ENCODE measurements at regions not wholly inside any gene's neighbourhood (a gene's known extent, or its start where the extent isn't known, plus 50 kb on each side); places are given as distances from the start of the nearest gene placed in this dataset.

DNA sequence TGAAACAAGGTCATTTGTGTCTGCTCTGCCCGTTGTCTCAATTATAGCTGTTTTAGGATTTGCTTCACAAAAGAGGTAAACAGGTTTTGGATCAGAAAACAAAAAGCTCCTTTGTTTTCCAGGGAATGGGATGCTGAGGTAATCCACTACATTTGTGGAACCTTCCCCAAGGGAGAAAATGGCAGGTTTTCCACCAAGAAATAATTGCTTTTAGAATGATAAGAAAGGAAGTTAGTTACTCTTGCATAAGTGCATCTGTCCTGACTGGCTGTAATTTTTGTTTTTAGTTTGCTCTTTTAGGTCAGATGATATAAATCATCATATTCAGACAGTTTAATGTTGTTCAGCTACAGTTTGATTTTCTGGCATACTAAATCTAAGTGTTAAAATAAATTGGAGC, 198.5 kb upstream of the COL8A1 start:
- no peaks in the 10 kb centered on the region for H3K36me3 ChIP-seq
- 24 to 47% methylated on average over 1 of the region's 1 CpG for WGBS, 2 donors
- H3K9me3 ChIP-seq = no peaks in the 10 kb centered on the region
- no peaks in the 10 kb centered on the region for H3K27me3 ChIP-seq
- intact Hi-C loops (cut with DNase I) = no loop called here
- no peaks in the 10 kb centered on the region for H3K4me1 ChIP-seq
- no peak overlapping the region for H3K4me3 ChIP-seq (replicated peaks in 1 of 3)
- no peak for DNase-seq
- TF ChIP-seq POLR2A (IDR thresholded peaks at IDR 0.05) = no peak
- TF ChIP-seq, protein P1, sequence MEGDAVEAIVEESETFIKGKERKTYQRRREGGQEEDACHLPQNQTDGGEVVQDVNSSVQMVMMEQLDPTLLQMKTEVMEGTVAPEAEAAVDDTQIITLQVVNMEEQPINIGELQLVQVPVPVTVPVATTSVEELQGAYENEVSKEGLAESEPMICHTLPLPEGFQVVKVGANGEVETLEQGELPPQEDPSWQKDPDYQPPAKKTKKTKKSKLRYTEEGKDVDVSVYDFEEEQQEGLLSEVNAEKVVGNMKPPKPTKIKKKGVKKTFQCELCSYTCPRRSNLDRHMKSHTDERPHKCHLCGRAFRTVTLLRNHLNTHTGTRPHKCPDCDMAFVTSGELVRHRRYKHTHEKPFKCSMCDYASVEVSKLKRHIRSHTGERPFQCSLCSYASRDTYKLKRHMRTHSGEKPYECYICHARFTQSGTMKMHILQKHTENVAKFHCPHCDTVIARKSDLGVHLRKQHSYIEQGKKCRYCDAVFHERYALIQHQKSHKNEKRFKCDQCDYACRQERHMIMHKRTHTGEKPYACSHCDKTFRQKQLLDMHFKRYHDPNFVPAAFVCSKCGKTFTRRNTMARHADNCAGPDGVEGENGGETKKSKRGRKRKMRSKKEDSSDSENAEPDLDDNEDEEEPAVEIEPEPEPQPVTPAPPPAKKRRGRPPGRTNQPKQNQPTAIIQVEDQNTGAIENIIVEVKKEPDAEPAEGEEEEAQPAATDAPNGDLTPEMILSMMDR (IDR thresholded peaks at IDR 0.05) = no peak
- H3K27ac ChIP-seq = no peak overlapping the region

DNA sequence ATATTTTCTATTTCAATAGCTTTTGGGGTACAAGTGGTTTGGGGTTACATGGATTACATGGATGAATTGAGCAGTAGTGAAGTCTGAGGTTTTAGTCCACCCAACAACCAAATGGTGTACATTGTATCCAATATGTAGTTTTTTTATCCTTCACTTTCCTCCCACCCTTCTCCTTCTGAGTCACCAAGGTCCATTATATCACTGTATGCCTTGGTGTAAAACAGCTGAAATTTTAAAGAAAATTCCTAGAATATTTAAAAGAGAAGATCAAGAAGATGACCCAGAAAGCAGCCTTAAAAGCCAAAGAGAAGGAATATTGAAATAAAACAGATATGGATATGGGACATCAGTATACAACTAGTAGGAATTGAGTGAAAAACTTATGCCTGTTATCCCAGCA, 204.2 kb upstream of the COL8A1 start:
- no peak for TF ChIP-seq POLR2A (IDR thresholded peaks at IDR 0.05)
- TF ChIP-seq, protein P1 (IDR thresholded peaks at IDR 0.05) = no peak
- DNase-seq = no peak
- no peak overlapping the region for H3K27ac ChIP-seq
- no peaks in the 10 kb centered on the region for H3K36me3 ChIP-seq
- H3K9me3 ChIP-seq = no peaks in the 10 kb centered on the region
- H3K27me3 ChIP-seq = no peaks in the 10 kb centered on the region
- H3K4me1 ChIP-seq = no peaks in the 10 kb centered on the region
- intact Hi-C loops (cut with DNase I) = no loop called here
- H3K4me3 ChIP-seq (replicated peaks in 1 of 3) = no peak overlapping the region

DNA sequence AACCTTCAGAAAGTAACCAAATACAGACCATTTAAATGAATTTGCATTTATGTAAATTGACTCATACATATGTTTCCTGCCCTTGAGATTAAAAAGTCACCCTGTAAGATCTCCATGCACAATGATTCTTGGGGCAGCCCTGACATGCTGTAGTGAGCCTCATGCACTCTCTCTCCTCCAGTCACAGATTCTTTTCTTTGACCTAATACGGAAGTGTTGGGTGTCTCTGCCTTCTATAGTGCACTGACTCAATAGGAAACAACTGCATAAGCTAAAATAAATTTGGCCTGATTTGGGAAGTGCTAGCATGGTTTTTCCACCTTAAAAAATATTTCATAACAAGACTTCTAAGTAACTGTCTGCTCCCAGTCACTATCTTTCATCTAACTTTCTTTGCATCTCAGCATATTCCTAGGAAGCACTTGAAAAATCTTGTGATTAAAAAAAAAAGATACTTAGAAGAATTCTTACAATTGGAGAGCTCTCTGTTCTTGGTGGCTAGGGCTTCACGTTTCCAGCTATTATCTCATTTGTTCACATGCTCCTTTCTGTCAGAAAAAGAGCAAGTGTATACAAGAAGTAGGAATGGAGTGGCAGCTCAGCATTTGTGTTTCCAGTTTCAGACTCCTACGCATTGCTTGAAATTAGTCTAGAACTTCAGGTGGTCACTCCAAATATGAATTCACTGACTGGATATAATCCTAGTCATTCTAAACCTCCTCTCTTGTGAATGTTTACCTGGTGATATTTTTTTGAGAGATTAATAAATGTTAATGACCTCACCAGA, 207.9 kb upstream of the COL8A1 start:
- TF ChIP-seq POLR2A (IDR thresholded peaks at IDR 0.05) = no peak
- H3K4me3 ChIP-seq (replicated peaks in 1 of 3) = no peak overlapping the region
- DNase-seq = no peak
- no peaks in the 10 kb centered on the region for H3K36me3 ChIP-seq
- H3K4me1 ChIP-seq = no peaks in the 10 kb centered on the region
- intact Hi-C loops (cut with DNase I) = no loop called here
- H3K9me3 ChIP-seq = no peaks in the 10 kb centered on the region
- 58 to 64% methylated on average over 3 of the region's 3 CpGs for WGBS, 2 donors
- H3K27ac ChIP-seq = no peak overlapping the region
- no peaks in the 10 kb centered on the region for H3K27me3 ChIP-seq

DNA sequence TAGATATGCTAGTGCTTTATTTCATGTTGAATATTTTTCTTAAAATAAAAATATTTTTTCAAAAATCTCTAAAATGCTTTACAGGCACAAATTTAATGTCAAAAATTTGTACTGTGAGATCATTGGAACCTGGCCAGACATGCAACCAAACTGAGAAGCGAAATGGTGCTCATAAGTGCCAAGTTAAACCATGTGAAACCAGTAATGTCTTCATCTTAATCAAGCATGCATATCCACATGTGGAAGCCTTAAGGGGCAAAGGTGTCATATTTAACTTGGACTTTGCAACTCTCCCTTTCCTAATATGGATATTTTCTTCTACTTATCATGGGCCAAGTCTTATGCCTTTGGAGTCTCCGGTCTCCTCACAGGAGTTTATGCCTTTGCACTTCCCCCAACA, 208.9 kb upstream of the COL8A1 start:
- peak in 1 of 2 donors; percentile 19 for DNase-seq
- Histone ChIP-seq H3K36me3 (no peaks in the 10 kb centered on the region), H3K27ac (no peak overlapping the region), H3K27me3 (no peaks in the 10 kb centered on the region), H3K4me1 (no peaks in the 10 kb centered on the region), H3K4me3 (replicated peaks in 1 of 3) (no peak overlapping the region), H3K9me3 (no peaks in the 10 kb centered on the region)
- intact Hi-C loops (cut with DNase I) = no loop called here
- 58 to 59% methylated on average over 2 of the region's 2 CpGs for WGBS, 2 donors
- TF ChIP-seq, protein P1 (IDR thresholded peaks at IDR 0.05) = no peak
- no peak for TF ChIP-seq POLR2A (IDR thresholded peaks at IDR 0.05)

DNA sequence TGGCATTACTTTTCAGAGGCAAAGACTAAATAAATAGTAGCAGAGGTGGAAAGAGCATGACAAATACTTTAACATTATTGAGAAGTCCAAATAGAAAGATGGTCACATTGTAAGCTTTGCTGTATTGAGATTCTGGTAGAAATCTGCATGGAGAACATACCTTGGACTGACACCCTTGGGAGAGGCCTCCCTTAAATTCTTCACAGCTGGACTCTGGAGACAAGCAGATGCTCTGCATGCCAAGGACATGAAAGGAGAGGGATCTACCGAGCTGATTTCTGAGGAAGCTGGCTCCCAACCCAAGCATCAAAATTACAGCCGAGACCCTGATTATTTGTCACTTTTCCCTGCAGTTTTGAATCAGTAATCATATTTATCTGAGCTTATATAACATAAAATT, 212.5 kb upstream of the COL8A1 start:
- WGBS, 2 donors = 61 to 65% methylated on average over 2 of the region's 2 CpGs

More for the DNA sequence above, 212.5 kb upstream of the COL8A1 start:
- no peak overlapping the region for H3K27ac ChIP-seq
- H3K9me3 ChIP-seq = no peaks in the 10 kb centered on the region
- intact Hi-C loops (cut with DNase I) = no loop called here
- no peak for TF ChIP-seq POLR2A (IDR thresholded peaks at IDR 0.05)
- TF ChIP-seq, protein P1 (IDR thresholded peaks at IDR 0.05) = no peak
- no peak for DNase-seq
- H3K27me3 ChIP-seq = no peaks in the 10 kb centered on the region
- no peaks in the 10 kb centered on the region for H3K36me3 ChIP-seq
- H3K4me3 ChIP-seq (replicated peaks in 1 of 3) = no peak overlapping the region
- no peaks in the 10 kb centered on the region for H3K4me1 ChIP-seq
